Peyer's patch (tissue), 4 donors: ENCODE measurements at regions not wholly inside any gene's neighbourhood (a gene's known extent, or its start where the extent isn't known, plus 50 kb on each side); places are given as distances from the start of the nearest gene placed in this dataset.

Experiments used
- POLR2A ChIP-seq, 2 donors: fragments of 450-650 bp; IDR thresholded peaks; one replicate each; pipeline ENCODE4 v1.5.1; 2017; ENCODE audit warnings: antibody characterized with exemption in 2 of 2, mild to moderate bottlenecking in 2 of 2, moderate library complexity in 2 of 2
- TF ChIP-seq, protein P1 (sequence below), 6 experiments: fragments of 450-650 bp in 4 of 6; fragments of 200-600 bp in 2 of 6; sonication (generic) in 1 of 6; IDR thresholded peaks; one replicate each; pipeline ENCODE4 v1.5.1; 2017 to 2019; ENCODE audit warnings: antibody characterized with exemption in 6 of 6, mild to moderate bottlenecking in 3 of 6, moderate library complexity in 1 of 6

DNA sequence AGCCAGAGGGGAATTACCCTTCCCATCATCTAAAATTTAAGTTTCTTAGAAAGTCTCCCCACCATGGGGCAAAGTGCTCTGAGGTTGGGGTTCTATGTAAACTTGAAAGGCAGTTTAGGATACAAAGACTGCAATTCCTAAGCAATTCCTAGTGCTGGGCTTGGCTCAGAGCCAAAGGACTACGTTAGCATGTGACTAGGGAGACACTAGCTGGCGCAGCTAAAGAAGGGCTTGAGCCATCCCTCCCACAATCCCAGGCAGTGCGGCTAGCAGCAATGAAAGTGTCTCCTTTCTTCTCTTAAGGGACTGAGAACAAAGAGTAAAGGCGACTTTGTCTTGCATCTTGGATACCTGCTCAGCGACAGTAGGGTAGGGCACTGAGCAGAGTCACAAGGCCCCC is 306.6 kb upstream of the FKBP1C start:
- TF ChIP-seq, protein P1, sequence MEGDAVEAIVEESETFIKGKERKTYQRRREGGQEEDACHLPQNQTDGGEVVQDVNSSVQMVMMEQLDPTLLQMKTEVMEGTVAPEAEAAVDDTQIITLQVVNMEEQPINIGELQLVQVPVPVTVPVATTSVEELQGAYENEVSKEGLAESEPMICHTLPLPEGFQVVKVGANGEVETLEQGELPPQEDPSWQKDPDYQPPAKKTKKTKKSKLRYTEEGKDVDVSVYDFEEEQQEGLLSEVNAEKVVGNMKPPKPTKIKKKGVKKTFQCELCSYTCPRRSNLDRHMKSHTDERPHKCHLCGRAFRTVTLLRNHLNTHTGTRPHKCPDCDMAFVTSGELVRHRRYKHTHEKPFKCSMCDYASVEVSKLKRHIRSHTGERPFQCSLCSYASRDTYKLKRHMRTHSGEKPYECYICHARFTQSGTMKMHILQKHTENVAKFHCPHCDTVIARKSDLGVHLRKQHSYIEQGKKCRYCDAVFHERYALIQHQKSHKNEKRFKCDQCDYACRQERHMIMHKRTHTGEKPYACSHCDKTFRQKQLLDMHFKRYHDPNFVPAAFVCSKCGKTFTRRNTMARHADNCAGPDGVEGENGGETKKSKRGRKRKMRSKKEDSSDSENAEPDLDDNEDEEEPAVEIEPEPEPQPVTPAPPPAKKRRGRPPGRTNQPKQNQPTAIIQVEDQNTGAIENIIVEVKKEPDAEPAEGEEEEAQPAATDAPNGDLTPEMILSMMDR (IDR thresholded peaks at IDR 0.05) = no peak
- TF ChIP-seq POLR2A (IDR thresholded peaks at IDR 0.05) = no peak
